Tibial nerve (tissue), 4 donors: ENCODE measurements at regions not wholly inside any gene's neighbourhood (a gene's known extent, or its start where the extent isn't known, plus 50 kb on each side); places are given as distances from the start of the nearest gene placed in this dataset.

Source experiments
- DNase-seq, 2 donors: peaks; one replicate each; pipeline ENCODE4 v3.0.0-alpha.2; 2019; ENCODE audit warnings: low spot score in 2 of 2
- H3K27ac ChIP-seq, 4 donors: fragments of 200-600 bp; sonication (generic) in 3 of 4; one replicate each; pipeline ENCODE4 v1.5.1; 2017 to 2019; ENCODE audit warnings: mild to moderate bottlenecking in 1 of 4
- H3K27me3 ChIP-seq, 2 donors: fragments of 200-600 bp; sonication (generic) in 1 of 2; one replicate each; pipeline versions ENCODE4 v1.5.1 to v1.6.0; 2017 to 2019
- H3K36me3 ChIP-seq, 3 donors: fragments of 200-600 bp; sonication (generic); one replicate each; pipeline ENCODE4 v1.5.1; 2018 to 2019
- H3K4me1 ChIP-seq, 4 donors: fragments of 200-600 bp; sonication (generic) in 3 of 4; one replicate each; pipeline ENCODE4 v1.5.1; 2017 to 2019
- H3K4me3 ChIP-seq, 4 donors: fragments of 200-600 bp; sonication (generic) in 3 of 4; one replicate each; pipeline ENCODE4 v1.5.1; 2017 to 2019; ENCODE audit warnings: mild to moderate bottlenecking in 1 of 4, moderate library complexity in 1 of 4
- H3K9me3 ChIP-seq, 4 donors: fragments of 200-600 bp; sonication (generic) in 3 of 4; one replicate each; pipeline ENCODE4 v1.5.1; 2017 to 2019
- EP300 ChIP-seq, 2 donors: sonication (generic); formaldehyde crosslinking; IDR thresholded peaks; one replicate each; pipeline ENCODE4 v1.6.1; 2017; ENCODE audit warnings: antibody characterized with exemption in 2 of 2, mild to moderate bottlenecking in 1 of 2
- POLR2A ChIP-seq, 2 donors: fragments of 450-650 bp; IDR thresholded peaks; one replicate each; pipeline ENCODE4 v1.6.1; 2017; ENCODE audit warnings: antibody characterized with exemption in 2 of 2, mild to moderate bottlenecking in 2 of 2, moderate library complexity in 2 of 2
- WGBS, 2 donors: methylation state at CpG; one replicate each; pipeline ENCODE4 v1.1.5; 2018; 5-methylcytosine and 5-hydroxymethylcytosine counted together
- TF ChIP-seq, protein P1 (sequence below), 5 experiments: fragments of 200-600 bp in 3 of 5; fragments of 450-650 bp in 2 of 5; sonication (generic) in 3 of 5; IDR thresholded peaks; one replicate each; pipeline ENCODE4 v1.5.1; 2016 to 2019; ENCODE audit warnings: antibody characterized with exemption in 5 of 5, mild to moderate bottlenecking in 3 of 5, moderate library complexity in 2 of 5

DNA sequence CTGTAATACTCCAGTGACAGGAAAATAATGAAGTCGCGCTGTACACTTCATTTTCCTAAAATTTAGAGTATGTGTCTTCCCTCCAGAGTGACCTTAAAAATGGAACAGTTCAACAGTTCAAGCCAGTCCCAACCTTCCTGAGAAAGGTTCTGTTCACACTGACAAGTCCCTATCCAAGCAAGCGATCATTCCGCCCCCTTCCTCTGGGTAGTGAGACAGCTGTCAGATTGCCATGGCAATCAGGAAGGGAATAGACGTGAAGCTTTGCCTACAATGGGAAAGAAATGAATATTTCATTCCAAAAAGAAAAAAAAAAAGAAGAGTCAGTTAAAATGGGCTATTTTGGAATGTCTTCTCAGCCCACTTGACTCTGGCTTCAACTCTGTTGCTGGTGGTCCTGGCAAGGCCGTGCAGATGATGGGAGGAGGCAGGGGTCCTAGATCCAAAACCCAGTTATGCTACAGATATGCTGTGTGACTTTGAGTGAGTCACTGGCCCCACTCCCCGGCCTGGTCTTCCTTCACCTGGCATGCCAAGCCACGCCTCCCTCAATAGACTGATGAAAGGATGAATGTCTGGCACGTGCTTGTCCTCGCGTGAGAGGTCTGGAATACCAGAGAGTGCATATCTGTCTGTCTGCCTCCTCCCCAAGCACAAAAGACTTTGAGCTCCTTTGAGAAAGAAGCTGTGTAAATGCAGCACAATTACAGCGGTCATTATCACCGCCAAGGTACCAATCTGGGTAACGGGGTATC lies 165.8 kb upstream of the WWC1 start:
- TF ChIP-seq EP300 (IDR thresholded peaks at IDR 0.05) (no peak), POLR2A (IDR thresholded peaks at IDR 0.05) (no peak)
- TF ChIP-seq, protein P1, sequence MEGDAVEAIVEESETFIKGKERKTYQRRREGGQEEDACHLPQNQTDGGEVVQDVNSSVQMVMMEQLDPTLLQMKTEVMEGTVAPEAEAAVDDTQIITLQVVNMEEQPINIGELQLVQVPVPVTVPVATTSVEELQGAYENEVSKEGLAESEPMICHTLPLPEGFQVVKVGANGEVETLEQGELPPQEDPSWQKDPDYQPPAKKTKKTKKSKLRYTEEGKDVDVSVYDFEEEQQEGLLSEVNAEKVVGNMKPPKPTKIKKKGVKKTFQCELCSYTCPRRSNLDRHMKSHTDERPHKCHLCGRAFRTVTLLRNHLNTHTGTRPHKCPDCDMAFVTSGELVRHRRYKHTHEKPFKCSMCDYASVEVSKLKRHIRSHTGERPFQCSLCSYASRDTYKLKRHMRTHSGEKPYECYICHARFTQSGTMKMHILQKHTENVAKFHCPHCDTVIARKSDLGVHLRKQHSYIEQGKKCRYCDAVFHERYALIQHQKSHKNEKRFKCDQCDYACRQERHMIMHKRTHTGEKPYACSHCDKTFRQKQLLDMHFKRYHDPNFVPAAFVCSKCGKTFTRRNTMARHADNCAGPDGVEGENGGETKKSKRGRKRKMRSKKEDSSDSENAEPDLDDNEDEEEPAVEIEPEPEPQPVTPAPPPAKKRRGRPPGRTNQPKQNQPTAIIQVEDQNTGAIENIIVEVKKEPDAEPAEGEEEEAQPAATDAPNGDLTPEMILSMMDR (IDR thresholded peaks at IDR 0.05), result no peak
- peaks cover 0 to 7% (median 0%) of the 10 kb centered on the region in 4 donors for H3K4me1 ChIP-seq
- no peaks in the 10 kb centered on the region for H3K9me3 ChIP-seq
- no peak overlapping the region for H3K4me3 ChIP-seq
- no peaks in the 10 kb centered on the region for H3K27me3 ChIP-seq
- no peak for DNase-seq
- H3K27ac ChIP-seq, result no peak overlapping the region
- no peaks in the 10 kb centered on the region for H3K36me3 ChIP-seq
- 86 to 91% methylated on average over 14 of the region's 14 CpGs for WGBS, 2 donors

DNA sequence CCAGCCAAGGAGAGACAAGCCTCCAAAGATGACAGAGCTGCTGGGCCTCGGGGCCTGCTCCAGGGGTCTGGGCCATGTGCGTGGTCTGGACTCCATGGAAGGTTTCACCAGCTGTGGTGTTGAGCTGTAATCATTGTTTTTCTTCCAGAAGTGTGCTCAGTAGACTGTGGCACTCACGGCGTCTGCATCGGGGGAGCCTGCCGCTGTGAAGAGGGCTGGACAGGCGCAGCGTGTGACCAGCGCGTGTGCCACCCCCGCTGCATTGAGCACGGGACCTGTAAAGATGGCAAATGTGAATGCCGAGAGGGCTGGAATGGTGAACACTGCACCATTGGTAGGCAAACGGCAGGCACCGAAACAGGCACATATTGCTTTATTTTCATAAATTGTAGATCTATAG lies 164.8 kb upstream of the WWC1 start:
- Histone ChIP-seq H3K27ac (no peak overlapping the region), H3K4me1 (peaks cover 0 to 7% (median 0%) of the 10 kb centered on the region in 4 donors), H3K36me3 (no peaks in the 10 kb centered on the region), H3K9me3 (no peaks in the 10 kb centered on the region), H3K4me3 (no peak overlapping the region), H3K27me3 (no peaks in the 10 kb centered on the region)
- DNase-seq, result no peak
- WGBS, 2 donors, result 95 to 97% methylated on average over 15 of the region's 15 CpGs
- TF ChIP-seq, protein P1 (IDR thresholded peaks at IDR 0.05), result no peak
- TF ChIP-seq EP300 (IDR thresholded peaks at IDR 0.05) (no peak), POLR2A (IDR thresholded peaks at IDR 0.05) (no peak)

DNA sequence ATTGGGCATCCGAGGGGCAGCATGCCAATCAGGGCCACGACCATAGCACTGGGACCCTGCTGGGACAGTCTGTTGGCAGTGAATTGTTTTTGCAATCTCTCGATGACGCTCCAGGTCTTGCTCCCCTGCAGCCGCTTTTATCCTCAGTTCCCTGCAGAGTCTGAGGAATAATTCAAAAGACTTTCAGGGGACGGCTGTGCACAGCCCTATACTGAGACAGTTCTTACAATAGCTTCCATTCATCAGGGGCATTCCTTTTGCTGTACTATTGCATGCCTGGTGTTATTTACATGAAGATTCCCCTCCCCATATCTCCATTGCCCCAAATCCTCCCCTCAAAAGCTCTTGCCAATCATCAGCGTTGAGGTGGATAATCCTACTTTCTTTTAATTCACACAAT lies 163.3 kb upstream of the WWC1 start:
- H3K27me3 ChIP-seq, result no peaks in the 10 kb centered on the region
- no peak for TF ChIP-seq EP300 (IDR thresholded peaks at IDR 0.05)
- TF ChIP-seq POLR2A (IDR thresholded peaks at IDR 0.05), result no peak
- TF ChIP-seq, protein P1 (IDR thresholded peaks at IDR 0.05), result no peak

GRCh38 chr5:168128557-168128956 lies 162.9 kb upstream of the WWC1 start:
- no peaks in the 10 kb centered on the region for H3K36me3 ChIP-seq
- WGBS, 2 donors, result 15 to 24% methylated on average over 8 of the region's 8 CpGs
- H3K4me1 ChIP-seq, result peaks cover 0 to 7% (median 0%) of the 10 kb centered on the region in 4 donors
- H3K9me3 ChIP-seq, result no peaks in the 10 kb centered on the region
- no peaks in the 10 kb centered on the region for H3K27me3 ChIP-seq
- TF ChIP-seq, protein P1 (IDR thresholded peaks at IDR 0.05), result no peak
- H3K27ac ChIP-seq, result no peak overlapping the region
- DNase-seq, result peak in 1 of 2 donors; percentile 14
- H3K4me3 ChIP-seq, result no peak overlapping the region

More for the DNA sequence above, 163.3 kb upstream of the WWC1 start:
- no peaks in the 10 kb centered on the region for H3K9me3 ChIP-seq
- 26 to 46% methylated on average over 7 of the region's 7 CpGs for WGBS, 2 donors
- H3K36me3 ChIP-seq, result no peaks in the 10 kb centered on the region
- no peak overlapping the region for H3K4me3 ChIP-seq
- no peak for DNase-seq
- H3K4me1 ChIP-seq, result peaks cover 0 to 7% (median 0%) of the 10 kb centered on the region in 4 donors
- no peak overlapping the region for H3K27ac ChIP-seq

DNA sequence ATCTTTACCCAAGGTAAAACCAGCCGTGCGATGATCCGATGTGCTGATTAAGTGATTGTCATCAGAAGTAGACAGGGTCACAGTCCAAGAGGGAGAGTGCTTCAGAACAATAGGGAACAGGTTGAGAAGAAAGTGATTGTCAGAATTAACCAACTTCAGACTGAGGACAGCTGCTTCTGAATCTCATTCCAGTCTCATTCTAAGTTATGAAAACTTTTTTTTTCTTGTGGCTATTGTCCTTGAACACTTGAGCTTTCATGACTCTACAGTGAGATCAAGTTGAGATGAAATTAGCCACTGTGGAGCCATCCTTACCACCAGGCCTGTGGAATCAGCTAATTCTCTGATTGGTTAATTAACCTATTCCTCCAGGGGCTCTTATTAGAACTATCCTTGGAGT lies 159.9 kb upstream of the WWC1 start:
- no peaks in the 10 kb centered on the region for H3K9me3 ChIP-seq
- no peaks in the 10 kb centered on the region for H3K27me3 ChIP-seq
- no peaks in the 10 kb centered on the region for H3K36me3 ChIP-seq
- TF ChIP-seq POLR2A (IDR thresholded peaks at IDR 0.05), result no peak
- TF ChIP-seq, protein P1 (IDR thresholded peaks at IDR 0.05), result no peak
- no peak for TF ChIP-seq EP300 (IDR thresholded peaks at IDR 0.05)
- DNase-seq, result no peak
- peaks cover 0 to 7% (median 0%) of the 10 kb centered on the region in 4 donors for H3K4me1 ChIP-seq
- H3K27ac ChIP-seq, result no peak overlapping the region
- H3K4me3 ChIP-seq, result no peak overlapping the region
- WGBS, 2 donors, result 91 to 98% methylated on average over 3 of the region's 3 CpGs
